Stimulated activated CD4-positive, alpha-beta T cell treated with anti-CD3 and anti-CD28 coated beads, Interleukin-12 subunit alpha, Interleukin-12 subunit beta, amount 100 ng/mL, for 24 hours (primary cell): ENCODE measurements at regions not wholly inside any gene's neighbourhood (a gene's known extent, or its start where the extent isn't known, plus 50 kb on each side); places are given as distances from the start of the nearest gene placed in this dataset.
A peak's percentile ranks its signal among the peaks of the same experiment; 100 is the strongest.

Experiments
- DNase-seq, 2 experiments: peaks; one replicate each; pipeline ENCODE4 v3.0.0-alpha.2; 2020; ENCODE audit warnings: low read depth in 2 of 2

DNA sequence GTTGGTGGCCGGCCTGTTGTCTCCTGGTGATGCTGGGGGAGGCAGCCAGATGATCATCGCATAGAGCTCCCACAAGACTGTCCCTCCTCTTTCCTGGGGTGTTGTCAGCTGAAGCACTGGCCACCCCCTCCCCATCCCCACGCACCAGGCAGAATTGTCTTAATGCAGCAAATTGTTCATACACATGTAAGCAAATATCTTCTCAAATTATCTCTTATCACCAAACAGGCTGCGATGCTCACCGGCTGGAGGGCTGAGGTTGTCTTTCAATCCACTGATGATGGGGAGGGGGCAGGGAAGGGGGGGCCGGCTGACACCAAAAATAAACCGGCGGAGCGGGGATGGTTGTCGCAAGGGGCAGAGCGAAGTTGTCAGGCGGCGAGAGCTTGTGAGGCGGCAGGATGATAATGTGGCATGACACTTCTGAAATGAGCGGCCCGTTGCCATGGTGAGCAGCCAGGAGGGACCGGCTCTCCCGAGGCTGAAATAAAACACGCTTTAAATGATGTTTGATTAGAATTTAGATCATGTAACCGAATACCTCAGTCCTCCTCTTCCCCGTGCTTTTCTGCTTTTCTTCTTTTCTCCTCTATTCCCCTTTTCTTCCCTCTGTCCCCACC, 59.8 kb downstream of the MRM1 start:
- no peak for DNase-seq

DNA sequence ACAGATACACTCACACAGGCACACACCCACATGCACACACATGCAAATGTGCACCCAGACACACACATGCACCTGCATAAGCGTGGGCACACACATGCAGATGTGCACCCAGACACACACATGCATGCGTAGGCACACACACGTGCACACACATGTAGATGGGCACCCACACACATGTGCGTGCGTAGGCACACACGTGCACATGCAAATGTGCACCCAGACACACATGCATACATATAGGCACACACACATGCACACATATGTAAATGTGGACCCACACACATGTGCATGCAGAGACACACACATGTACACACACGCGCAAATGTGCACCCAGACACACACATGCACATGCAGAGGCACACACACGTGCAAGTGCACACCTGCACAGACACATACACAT, 60.3 kb downstream of the MRM1 start:
- no peak for DNase-seq

DNA sequence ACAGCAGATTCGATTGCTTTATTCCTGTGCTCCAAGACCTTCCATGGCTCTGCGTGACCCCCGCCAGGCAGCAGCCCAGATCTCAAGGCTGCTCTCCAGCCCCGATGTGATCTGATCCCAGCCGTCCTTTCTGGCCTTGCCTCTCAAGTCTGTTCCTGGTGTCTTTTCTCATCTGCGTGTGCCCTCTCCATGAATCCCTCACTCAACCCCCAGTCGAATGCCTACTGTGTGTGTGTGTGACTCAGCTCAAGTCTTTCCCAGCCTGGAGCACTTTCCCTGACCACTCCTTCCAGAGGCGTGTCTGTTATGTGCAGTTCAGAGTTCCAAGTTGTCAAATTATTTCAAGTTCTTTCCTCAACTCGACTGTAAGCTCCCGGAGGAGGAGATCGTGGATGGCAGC, 64.0 kb downstream of the MRM1 start:
- DNase-seq: no peak

DNA sequence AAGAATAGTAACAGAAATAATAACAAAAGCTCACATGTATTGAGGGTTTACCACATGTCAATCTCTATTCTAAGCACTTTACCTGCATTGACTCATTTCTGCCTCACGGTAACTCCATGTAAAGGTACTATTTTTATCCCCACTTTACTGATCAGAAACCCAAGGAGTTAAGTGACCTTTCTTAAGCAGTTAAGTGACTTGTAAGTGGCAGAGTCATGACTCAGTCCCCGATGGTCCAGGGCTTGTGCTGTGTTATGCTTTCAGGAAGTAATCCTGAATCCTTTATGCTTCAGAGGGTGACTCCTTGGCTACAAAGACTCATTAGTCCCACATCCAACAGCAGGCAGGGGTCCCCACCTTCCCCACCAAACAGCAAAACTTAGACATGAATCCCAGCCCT, 66.5 kb downstream of the MRM1 start:
- no peak for DNase-seq

DNA sequence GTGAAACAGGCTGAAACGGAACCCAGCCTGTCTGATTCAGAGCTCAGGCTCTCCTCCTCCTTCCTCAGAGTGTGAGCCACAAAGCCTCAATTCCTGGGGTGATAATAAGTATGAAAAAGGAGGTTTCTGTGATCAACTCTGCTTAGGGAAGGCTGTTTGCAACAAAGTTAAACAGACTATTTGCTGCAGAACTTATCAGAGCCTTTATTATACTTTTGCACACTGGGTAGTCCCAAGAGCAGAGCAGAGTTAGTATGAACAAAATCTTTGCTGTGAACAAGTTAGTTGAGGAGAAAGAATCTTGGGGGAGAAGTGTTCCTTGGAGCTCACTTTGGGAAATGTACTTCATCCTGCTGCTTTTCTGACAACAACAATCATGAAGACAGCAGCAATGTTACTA, 67.4 kb downstream of the MRM1 start:
- DNase-seq: no peak

DNA sequence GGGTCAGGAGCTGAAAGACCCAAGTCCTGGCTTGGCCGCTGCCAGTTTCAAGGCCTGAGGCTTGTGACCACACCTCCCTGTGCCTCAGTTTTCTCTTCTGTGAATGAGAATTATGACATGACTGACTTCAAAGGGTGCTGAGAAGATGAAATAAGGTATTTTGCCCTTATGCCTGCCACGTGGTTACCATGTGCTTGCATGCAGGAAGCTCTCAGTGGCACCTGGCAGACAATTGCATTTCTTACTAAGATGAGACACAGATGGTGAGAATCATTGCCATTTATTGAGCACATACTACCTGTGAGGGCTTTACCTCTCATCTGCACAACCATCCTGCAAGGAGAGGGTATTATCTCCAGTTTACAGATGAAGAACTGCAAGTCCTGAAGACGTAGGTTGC, 69.8 kb downstream of the MRM1 start:
- no peak for DNase-seq

DNA sequence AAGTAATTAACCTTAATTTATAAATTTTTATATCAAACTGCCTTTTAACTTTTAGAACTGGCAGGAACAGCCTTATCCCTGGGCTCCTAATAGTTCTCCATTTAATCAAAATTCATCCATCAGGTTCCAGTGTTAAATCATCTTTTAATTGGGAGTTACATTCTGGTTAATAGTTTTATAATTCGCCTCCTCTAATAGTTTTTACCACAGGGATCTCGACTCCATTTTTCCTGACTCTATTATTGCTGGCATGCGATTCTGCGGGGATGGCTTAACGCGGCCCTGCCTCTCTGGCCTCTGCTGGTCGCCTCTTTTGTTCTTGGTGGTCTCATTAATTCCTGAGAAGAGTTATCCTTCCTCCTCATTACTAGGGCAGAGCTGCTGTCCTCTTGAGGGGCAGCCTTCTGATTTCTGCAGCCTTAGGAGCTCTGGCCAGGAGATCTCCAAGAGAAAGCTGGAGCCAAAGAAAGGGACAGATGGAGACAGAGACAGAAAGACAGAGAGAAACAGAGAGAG, 71.1 kb downstream of the MRM1 start:
- no peak for DNase-seq

DNA sequence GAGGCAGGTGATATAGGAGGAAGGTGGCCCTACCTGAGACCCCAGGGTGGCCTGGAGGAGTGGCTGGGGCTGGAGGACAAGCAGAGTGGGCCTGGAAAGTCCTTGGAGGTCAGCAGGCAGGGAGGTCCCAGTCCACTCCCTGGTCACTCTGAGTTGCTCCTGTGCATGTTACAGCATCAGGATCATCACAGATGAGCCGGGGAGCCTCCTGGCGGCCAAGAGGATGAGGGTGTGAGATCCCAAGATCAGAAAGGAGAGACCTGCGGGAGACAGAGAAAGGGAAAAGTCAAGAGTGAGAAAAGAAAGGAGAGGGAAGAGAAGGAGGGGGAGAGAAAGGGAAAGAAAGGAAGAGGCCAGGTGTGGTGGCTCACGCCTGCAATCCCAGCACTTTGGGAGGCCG, 71.7 kb downstream of the MRM1 start:
- DNase-seq: no peak

DNA sequence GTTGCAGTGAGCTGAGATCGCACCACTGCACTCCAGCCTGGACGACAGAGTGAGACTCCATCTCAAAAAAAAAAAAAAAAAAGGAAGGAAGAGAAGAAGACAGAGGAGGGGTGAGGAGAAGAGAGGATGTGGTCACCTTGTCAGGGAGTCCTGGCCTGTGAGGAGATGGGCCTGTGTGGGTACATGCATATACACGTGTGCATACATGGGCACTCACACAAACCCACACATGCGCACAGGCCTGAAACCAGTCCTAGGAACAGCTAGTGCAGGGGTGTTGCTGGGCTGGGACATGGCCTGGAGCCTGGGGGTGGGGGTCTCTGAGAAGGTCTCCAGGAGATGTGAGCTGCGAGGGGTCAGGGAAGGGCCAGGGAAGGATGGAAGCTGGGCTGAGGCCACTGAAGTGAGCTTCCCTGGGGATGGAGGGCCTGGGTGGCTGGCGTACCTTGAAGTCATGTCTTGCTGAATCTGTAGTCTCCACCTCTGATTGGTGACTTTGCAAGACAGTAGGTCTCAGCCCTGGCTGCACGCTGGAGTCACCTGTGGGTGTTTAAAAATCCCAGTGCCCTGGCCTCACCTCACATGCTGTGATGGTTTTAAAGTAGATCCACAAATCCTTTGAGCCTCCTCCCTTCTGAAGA, 72.4 kb downstream of the MRM1 start:
- no peak for DNase-seq

DNA sequence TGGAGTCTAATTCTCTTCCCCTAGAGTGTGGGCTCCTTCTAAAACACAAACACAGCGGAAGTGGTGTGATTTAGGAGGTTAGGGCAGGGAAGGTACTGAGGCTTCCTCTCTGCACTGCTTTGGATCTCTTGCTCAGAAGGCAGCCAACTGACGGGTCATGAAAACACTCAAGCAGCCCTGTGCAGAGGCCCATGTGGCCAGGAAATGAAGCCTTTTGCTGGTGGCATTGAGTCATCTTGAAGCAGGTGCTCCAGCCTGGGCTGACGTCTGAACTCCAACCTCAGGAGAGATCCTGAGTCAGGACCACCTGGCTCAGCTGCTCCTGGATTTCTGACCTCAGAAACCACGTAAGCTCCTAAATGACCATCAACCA, 72.9 kb downstream of the MRM1 start:
- DNase-seq: peak in 1 of 2 experiments; percentile 6

DNA sequence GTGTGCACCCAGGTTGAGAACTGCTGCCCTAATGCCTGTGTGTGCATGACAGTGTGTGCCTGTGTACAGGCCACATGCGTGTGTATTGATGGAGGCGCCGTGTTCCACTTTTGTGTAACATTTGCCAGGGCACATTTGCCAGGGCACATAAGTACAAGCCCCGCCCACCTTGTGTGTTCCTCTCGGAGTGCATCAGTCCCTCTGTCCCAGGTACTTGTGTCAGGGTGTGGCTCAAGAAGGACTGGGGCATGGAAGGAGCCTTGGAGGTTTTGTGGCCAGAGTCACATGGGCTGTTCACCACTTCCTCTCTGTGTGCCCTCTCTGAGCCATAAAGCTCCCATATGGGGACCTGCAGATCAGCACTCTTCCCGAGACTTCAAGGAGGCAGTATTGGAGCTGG, 73.9 kb downstream of the MRM1 start:
- DNase-seq: no peak

DNA sequence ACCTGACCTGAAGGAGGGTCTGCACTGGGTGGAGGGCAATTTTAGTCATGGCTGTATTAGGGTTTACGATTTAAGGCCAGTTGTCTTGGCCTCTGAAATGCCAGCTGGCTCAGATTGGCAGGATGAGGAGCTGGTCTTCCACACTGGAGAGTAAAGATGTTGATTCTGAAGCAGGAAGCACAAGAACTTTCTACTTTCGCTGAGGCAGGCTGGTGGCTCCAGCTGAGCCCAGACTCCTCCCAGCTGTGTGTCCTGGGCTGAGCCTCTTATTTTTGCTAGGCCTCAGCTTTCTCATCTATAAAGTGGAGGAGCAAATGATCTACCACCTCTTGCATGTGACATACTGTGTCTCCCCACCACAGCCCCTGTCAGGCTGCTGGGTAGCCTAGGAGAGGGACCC, 74.4 kb downstream of the MRM1 start:
- DNase-seq: no peak

DNA sequence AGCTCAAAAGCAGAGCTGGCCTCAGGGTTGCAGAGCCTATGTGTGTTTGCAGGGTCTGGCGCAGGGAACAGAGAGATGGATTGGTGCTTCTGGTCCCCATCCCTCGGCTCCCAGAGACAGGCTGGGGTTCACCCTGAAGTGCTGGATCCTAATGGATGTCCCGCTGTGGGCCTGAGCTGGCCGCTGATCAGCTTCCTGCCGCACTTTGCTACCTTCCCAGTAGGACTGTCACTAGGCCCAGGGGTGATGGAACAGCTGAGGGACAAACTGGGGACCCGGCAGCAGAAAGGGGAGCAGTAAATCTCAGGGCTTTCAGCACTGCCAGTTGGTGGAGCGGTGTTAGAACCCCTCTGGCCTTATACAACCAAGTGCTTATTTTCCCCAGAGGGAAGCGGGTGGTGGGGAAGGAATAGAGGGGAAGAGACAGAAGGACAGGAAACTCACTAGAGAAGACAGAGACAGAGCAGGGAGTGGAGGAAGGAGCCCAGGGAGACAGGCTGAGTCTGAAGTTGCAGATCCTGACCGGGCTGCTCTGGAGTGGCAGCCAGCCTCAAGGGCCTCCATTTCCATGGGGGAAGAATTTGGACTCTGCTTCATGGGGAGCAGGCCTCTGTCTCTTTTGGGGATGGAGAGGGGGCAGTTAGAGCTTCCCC, 78.6 kb downstream of the MRM1 start:
- no peak for DNase-seq

DNA sequence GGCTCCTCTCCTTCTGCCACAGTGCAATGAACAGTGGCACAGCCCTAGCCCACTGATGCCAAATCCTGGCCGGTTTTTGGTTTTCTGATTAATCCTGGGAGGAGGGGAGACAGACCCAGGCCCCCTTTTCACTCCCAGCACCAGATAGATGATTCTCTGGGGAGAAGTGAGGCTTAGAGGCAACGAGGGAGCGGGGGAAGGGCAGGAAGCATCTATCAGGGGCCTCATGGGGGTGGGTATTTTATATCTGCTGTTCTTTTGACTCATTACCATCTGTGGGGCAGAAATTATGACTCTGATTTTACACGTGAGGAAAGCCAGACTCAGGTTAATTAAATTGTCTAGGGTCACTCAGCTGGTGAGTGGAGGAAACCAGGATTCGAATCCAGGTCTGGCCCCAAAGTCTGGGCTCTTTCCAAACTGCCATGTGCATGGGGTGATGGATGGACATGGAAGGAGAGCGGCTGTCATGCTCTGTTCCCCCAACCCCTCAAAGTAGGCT, 79.4 kb downstream of the MRM1 start:
- DNase-seq: no peak

DNA sequence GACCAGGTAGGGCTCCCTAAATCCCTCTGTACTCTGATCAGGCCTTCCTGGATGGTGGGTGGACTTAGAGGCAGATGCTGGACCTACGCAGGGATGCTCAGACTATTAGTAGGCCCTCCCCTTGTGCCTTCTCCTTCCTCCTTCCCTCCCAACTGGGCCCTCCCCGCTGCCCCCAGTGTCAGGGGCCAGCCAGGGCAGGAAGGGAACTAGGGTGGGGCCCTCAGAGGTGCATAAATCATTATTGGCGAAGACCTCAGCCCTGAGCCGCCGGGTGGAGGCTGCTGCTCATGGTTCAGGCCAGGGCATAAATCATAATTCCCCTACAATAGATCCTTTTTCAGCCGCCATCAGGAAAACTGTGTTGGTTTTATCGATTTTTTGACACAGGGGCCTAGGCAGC, 81.4 kb downstream of the MRM1 start:
- no peak for DNase-seq

DNA sequence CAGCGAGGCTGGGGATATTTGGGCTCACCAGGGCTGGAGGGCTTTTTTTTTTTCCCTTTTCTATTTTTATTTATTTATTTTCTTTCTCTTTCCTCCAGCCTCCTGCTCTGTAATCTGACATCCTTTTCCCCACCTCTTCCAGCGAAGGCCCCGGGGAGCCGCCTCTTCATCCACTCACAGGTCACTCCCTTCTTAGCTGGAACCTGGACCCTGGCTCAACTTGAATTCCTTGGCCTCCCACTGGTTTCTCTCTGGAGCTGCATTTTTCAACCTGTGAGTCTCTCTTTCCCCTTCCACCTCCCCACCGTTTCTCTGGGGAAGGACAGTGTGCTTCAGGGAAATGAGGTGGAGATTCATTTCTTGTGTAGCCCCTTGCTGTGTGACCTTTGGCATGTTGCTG, 82.0 kb downstream of the MRM1 start:
- no peak for DNase-seq

DNA sequence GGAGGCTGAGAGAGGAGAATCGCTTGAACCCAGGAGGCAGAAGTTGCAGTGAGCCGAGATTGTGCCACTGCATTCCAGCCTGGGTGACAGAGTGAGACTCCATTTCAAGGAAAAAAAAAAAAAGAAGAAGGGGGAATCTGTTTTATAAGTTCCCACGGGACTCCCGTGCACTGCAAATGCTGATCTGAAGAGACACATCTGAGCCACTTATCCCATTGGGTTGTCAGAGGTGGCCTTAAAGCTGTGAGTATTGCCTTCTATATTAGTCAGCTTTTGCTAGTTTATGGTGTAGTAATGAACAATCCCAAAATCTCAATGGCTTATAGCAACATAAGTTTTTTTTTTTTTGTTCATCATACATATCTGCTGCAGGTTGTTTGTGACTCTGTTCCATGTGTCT, 82.8 kb downstream of the MRM1 start:
- DNase-seq: no peak

DNA sequence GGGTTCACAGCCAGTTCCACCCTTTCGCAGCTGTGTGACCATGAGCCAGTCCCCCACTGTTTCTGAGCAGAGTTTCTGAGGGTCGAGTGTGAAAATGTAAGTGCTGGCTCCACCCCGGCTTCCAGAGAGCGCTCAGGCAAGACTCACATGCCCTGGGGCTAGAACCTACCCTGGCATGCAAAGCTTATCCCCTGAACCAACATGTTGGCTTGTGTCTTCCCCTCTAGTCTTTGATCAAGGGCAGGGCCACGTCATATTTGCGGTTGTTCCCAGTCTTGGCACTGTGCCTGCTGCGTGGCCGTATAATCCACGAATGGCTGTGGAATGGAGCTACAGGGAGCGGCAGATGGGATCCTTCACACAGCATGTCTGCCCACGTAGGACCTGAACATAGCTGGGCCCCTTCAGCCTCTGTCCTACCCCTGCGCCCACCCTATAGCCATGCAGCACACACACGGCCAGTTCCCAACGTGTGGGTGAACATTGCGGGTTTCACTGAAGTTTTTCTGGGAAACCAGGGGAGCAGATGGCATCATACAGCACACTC, 84.8 kb downstream of the MRM1 start:
- DNase-seq: no peak

DNA sequence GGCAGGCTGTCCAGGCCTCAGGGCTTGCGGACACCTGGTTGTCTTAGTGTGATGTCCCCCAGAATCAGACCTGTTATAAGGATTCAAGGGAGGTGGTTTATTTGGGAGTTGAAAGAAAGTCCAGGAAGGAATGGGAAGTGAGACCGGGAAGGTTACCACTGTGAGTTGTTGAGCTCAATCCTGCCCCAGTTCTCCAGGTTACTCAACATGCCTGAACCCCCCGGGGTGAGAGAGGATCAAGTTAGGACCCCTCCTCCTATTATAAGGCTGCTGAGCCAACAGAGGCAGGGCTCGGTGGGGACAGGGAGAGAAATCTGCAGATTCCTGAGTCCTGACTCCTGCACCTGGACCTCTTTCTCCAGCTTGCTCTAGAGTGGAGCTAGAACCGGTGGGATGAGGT, 86.4 kb downstream of the MRM1 start:
- no peak for DNase-seq

DNA sequence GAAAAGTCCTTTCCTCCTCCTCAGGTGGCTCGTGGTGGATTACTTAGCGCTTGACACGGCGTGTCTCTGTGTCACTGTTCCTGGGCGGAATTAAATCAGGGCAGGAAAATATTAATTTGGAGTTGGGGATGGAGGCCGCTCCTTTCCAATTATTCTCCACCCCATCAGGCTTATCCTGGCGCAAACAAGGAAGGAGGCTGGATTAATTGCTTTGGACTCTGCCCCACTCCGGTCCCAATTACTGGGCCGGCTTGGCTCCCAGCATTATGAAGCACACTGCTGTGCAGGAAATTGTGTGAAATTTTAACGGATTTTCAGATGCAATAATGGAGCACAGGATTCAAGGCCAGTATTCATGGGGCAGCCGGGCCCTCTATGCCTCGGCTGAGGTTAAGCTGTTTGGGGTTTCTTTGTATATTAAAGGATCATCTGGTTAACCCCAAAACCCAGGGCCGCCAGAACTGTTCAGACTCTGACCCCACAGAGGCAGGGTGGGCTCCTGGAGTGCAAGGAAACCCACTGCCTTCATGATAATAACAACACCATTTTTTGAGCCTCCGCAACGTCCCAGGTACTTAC, 87.8 kb downstream of the MRM1 start:
- DNase-seq: no peak

DNA sequence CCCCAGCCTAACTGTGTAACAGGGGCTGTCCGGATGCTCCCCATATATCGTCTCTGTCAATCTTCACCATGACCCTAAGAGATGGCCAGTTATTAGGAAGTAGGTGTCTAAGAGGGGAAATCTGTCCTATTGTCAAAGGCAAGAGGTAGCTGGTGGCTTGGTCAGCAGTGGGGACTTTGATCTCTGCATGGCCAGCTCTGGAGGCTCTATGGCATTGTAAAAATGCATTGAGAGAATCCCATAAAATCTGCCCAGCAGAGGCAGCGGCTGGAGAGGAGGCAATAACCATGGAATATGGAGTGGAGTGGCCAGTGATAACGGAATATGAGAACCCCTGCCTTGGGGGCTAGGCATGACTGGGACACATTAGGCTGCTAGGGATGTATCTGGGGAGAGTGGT, 88.8 kb downstream of the MRM1 start:
- no peak for DNase-seq

DNA sequence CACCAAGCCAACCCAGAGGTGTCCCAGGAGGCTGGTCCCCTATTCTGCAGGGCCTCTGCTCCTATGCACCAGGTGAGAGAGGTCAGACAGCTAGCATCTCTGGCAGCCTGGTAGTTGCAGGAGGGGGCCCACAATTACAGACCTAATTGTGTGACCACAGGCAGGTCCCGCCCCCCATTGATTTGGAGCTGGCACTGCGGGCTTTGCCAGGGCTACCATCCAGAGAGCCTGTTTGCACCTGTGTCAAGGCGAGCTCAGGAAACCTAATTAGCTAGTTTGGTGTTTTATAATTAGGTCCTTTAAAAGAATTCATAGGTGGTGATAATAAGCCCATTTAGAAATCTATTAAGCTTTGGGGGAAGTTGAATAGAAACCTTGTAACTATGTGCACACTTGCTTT, 90.2 kb downstream of the MRM1 start:
- no peak for DNase-seq

DNA sequence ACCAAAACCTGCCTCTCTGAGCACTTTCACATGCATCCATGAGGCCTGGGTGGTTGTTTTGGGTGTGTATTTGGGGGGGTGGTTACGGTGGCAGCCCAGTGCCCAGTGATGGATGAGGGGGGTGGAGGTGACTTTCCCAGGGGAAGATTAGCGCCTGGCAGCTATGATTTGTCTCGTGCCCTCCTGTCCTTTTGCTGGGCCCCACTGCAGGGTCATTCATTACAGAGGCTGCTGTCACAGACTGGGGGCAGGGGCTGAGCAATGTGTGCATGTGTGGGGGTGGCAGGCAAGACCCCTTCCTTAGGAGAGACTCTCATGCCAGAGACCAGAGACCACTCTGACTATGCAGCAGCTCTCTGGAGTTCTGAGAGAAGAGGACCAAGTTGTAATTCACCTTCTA, 93.7 kb downstream of the MRM1 start:
- no peak for DNase-seq
